Stimulated activated CD4-positive, alpha-beta T cell treated with anti-CD3 and anti-CD28 coated beads, Interleukin-12 subunit alpha, Interleukin-12 subunit beta, amount 100 ng/mL, for 24 hours (primary cell): ENCODE measurements at regions not wholly inside any gene's neighbourhood (a gene's known extent, or its start where the extent isn't known, plus 50 kb on each side); places are given as distances from the start of the nearest gene placed in this dataset.
"Not testable (repeated sequence)": the region's sequence is repeated elsewhere in the genome, so short reads cannot be mapped to it uniquely, and the experiment has no call there.

Experiments
- DNase-seq, 2 experiments: peaks; one replicate each; pipeline ENCODE4 v3.0.0-alpha.2; 2020; ENCODE audit warnings: low read depth in 2 of 2

GRCh38 chrX:27404366-27404765 lies 58.8 kb downstream of the PPP4R3C start:
- DNase-seq = no peak

- no peak for DNase-seq
These were observed 64.0 kb downstream of the PPP4R3C start for GRCh38 chrX:27399146-27399456.

- DNase-seq = no peak
These were observed 71.5 kb downstream of the PPP4R3C start for GRCh38 chrX:27391623-27392022.

- DNase-seq = no peak
These were observed 81.7 kb downstream of the PPP4R3C start for GRCh38 chrX:27381419-27381818.

GRCh38 chrX:27380163-27380845 lies 82.8 kb downstream of the PPP4R3C start:
- DNase-seq = no peak

- DNase-seq = no peak
These were observed 109.1 kb downstream of the PPP4R3C start for GRCh38 chrX:27354021-27354420.

GRCh38 chrX:27350476-27350875 lies 112.7 kb downstream of the PPP4R3C start:
- no peak for DNase-seq

GRCh38 chrX:27336466-27337091 lies 126.6 kb downstream of the PPP4R3C start:
- DNase-seq = peak in 1 of 2 experiments; percentile 0

- DNase-seq = no peak
These were observed 141.5 kb downstream of the PPP4R3C start for GRCh38 chrX:27321632-27322031.

GRCh38 chrX:27309406-27309805 lies 153.7 kb downstream of the PPP4R3C start:
- no peak for DNase-seq

- no peak for DNase-seq
These were observed 155.6 kb downstream of the PPP4R3C start for GRCh38 chrX:27307546-27307945.

- DNase-seq = not testable (repeated sequence)
These were observed 170.6 kb downstream of the PPP4R3C start for GRCh38 chrX:27292552-27292951.

- DNase-seq = no peak
These were observed 186.4 kb downstream of the PPP4R3C start for GRCh38 chrX:27276751-27277150.

GRCh38 chrX:27254656-27255055 lies 208.5 kb downstream of the PPP4R3C start:
- no peak for DNase-seq

- no peak for DNase-seq
These were observed 211.8 kb downstream of the PPP4R3C start for GRCh38 chrX:27251369-27251768.

- no peak for DNase-seq
These were observed 220.6 kb downstream of the PPP4R3C start for GRCh38 chrX:27242581-27242980.

- no peak for DNase-seq
These were observed 221.2 kb downstream of the PPP4R3C start for GRCh38 chrX:27241981-27242380.

- not testable (repeated sequence) for DNase-seq
These were observed 223.1 kb downstream of the PPP4R3C start for GRCh38 chrX:27240042-27240441.

GRCh38 chrX:27236681-27237080 lies 226.5 kb downstream of the PPP4R3C start:
- DNase-seq = no peak

- DNase-seq = no peak
These were observed 233.4 kb downstream of the PPP4R3C start for GRCh38 chrX:27229721-27230120.

- no peak for DNase-seq
These were observed 240.5 kb downstream of the PPP4R3C start for GRCh38 chrX:27222661-27223060.

- no peak for DNase-seq
These were observed 276.5 kb downstream of the PPP4R3C start for GRCh38 chrX:27186671-27187070.

- DNase-seq = no peak
These were observed 299.9 kb downstream of the PPP4R3C start for GRCh38 chrX:27163236-27163635.

- DNase-seq = no peak
These were observed 300.6 kb downstream of the PPP4R3C start for GRCh38 chrX:27162496-27162895.
